ENCODE measurements at regions not wholly inside any gene's neighbourhood (a gene's known extent, or its start where the extent isn't known, plus 50 kb on each side); places are given as distances from the start of the nearest gene placed in this dataset.

DNA sequence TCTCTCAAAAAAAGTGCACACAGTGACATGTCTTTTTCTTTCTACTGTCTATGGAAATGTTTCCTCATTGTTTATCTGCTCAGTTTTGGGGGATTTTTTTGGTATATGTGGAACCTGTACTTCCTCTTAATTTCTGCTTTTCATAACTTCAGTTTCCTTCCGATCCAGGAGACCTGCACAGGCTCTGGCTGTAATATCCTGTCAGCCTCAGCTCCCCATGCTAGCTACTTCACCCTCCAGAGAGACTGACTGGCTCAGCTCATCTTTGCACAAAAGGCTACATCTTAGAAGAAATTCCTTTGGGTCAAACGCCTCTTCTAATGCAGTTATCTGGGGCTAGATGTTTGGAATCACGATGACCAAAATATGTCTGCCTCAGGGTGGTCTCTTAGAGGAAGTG lies 378.4 kb downstream of the RND3 start:
- H3K9me3 ChIP-seq = no peaks in the 10 kb centered on the region
- no peak overlapping the region for H3K27ac ChIP-seq
- no peak for ATAC-seq (ENCODE audit: insufficient number of reproducible peaks, low FRiP score, low read depth)
- H3K4me1 ChIP-seq (ENCODE audit: control insufficient read depth in 1 of 2, low read depth in 2 of 2) = no peaks in the 10 kb centered on the region
- no peak for DNase-seq (ENCODE audit: low spot score)
- H3K27me3 ChIP-seq (replicated peaks; ENCODE audit: insufficient read depth) = no peaks in the 10 kb centered on the region
- H3K36me3 ChIP-seq = no peaks in the 10 kb centered on the region
- no peak overlapping the region for H3K4me3 ChIP-seq
- TF ChIP-seq, protein P1, sequence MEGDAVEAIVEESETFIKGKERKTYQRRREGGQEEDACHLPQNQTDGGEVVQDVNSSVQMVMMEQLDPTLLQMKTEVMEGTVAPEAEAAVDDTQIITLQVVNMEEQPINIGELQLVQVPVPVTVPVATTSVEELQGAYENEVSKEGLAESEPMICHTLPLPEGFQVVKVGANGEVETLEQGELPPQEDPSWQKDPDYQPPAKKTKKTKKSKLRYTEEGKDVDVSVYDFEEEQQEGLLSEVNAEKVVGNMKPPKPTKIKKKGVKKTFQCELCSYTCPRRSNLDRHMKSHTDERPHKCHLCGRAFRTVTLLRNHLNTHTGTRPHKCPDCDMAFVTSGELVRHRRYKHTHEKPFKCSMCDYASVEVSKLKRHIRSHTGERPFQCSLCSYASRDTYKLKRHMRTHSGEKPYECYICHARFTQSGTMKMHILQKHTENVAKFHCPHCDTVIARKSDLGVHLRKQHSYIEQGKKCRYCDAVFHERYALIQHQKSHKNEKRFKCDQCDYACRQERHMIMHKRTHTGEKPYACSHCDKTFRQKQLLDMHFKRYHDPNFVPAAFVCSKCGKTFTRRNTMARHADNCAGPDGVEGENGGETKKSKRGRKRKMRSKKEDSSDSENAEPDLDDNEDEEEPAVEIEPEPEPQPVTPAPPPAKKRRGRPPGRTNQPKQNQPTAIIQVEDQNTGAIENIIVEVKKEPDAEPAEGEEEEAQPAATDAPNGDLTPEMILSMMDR (IDR thresholded peaks at IDR 0.05) = no peak

DNA sequence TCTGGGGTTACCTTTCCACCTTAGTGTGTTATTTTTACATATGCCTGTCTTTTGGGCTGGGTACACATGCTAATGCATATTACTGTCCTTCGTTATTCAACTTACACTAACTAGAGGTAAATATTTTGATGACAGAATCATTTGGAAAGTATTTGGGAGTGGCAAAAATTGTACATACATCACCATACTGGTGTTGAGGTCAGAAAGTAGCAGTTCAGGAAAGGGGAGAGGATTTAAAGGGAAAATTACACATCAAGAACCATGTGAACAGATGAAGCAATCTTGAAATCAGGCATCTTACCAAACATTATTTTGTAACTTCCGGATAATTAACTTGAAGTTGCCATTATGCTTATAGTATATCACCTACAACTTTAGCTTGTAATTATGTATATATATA lies 379.7 kb downstream of the RND3 start:
- DNase-seq (ENCODE audit: low spot score) = no peak
- Histone ChIP-seq H3K9me3 (no peaks in the 10 kb centered on the region), H3K4me1 (ENCODE audit: control insufficient read depth in 1 of 2, low read depth in 2 of 2) (no peaks in the 10 kb centered on the region), H3K36me3 (no peaks in the 10 kb centered on the region), H3K27me3 (replicated peaks; ENCODE audit: insufficient read depth) (no peaks in the 10 kb centered on the region), H3K4me3 (no peak overlapping the region), H3K27ac (no peak overlapping the region)
- TF ChIP-seq, protein P1 (IDR thresholded peaks at IDR 0.05) = no peak
- no peak for ATAC-seq (ENCODE audit: insufficient number of reproducible peaks, low FRiP score, low read depth)

GRCh38 chr2:150107170-150107569 lies 380.3 kb downstream of the RND3 start:
- ATAC-seq (ENCODE audit: insufficient number of reproducible peaks, low FRiP score, low read depth) (no peak), DNase-seq (ENCODE audit: low spot score) (no peak)
- no peaks in the 10 kb centered on the region for H3K27me3 ChIP-seq (replicated peaks; ENCODE audit: insufficient read depth)
- no peaks in the 10 kb centered on the region for H3K9me3 ChIP-seq
- no peak overlapping the region for H3K4me3 ChIP-seq
- no peaks in the 10 kb centered on the region for H3K36me3 ChIP-seq
- H3K4me1 ChIP-seq (ENCODE audit: control insufficient read depth in 1 of 2, low read depth in 2 of 2) = no peaks in the 10 kb centered on the region
- H3K27ac ChIP-seq = no peak overlapping the region
- TF ChIP-seq, protein P1 (IDR thresholded peaks at IDR 0.05) = no peak

DNA sequence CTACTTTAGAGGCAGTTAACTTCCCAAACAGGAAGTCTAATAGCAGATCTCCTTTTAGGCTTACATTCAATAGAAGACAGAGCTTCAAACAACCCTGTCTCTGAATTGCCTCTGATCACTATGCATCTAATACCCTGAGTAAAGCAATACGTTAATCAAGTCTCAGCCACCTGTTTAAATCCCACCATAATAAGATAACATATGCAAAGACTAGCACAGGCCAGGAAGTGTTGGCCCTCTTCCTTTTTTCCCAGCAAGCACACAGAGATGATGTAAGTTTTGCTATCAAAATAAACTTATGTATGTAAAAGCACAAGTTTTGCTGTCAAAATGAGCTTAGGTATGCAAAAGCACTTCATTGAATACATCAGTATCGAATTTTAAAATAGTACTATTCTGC lies 385.5 kb downstream of the RND3 start:
- ATAC-seq (ENCODE audit: insufficient number of reproducible peaks, low FRiP score, low read depth) = no peak
- H3K27me3 ChIP-seq (replicated peaks; ENCODE audit: insufficient read depth) = no peaks in the 10 kb centered on the region
- no peak overlapping the region for H3K4me3 ChIP-seq

DNA sequence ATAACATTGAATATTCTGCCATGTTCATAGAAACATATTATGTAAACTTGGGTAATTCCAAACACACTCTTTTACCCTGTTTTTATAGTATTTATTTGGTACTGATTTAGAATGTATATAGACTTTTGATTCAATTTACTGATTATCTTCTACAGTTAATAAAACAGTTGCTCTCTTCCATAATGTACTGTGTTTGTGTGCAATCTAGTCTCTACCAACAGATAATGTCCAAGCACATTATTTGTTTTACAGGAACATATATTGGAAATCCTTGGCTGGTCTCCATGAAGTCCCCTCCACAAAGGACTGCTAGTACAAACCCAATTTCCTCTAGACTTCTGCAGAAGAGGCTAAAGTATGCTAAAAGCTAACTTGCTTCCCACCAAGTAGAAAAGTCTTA lies 386.6 kb downstream of the RND3 start:
- Histone ChIP-seq H3K27ac (no peak overlapping the region), H3K9me3 (no peaks in the 10 kb centered on the region), H3K27me3 (replicated peaks; ENCODE audit: insufficient read depth) (no peaks in the 10 kb centered on the region), H3K36me3 (no peaks in the 10 kb centered on the region), H3K4me3 (no peak overlapping the region), H3K4me1 (ENCODE audit: control insufficient read depth in 1 of 2, low read depth in 2 of 2) (peaks cover 0 to 5% of the 10 kb centered on the region in 2 donors)
- TF ChIP-seq, protein P1 (IDR thresholded peaks at IDR 0.05) = no peak
- no peak for DNase-seq (ENCODE audit: low spot score)
- no peak for ATAC-seq (ENCODE audit: insufficient number of reproducible peaks, low FRiP score, low read depth)

More for the DNA sequence above, 385.5 kb downstream of the RND3 start:
- no peaks in the 10 kb centered on the region for H3K36me3 ChIP-seq
- H3K9me3 ChIP-seq = no peaks in the 10 kb centered on the region
- TF ChIP-seq, protein P1 (IDR thresholded peaks at IDR 0.05) = no peak
- DNase-seq (ENCODE audit: low spot score) = no peak
- no peak overlapping the region for H3K27ac ChIP-seq
- H3K4me1 ChIP-seq (ENCODE audit: control insufficient read depth in 1 of 2, low read depth in 2 of 2) = peaks cover 0 to 5% of the 10 kb centered on the region in 2 donors

Data from thoracic aorta (tissue), 2 donors.